ENCODE measurements at regions not wholly inside any gene's neighbourhood (a gene's known extent, or its start where the extent isn't known, plus 50 kb on each side); places are given as distances from the start of the nearest gene placed in this dataset.

GRCh38 chr2:138874251-138874650 lies 94.1 kb upstream of the NXPH2 start:
- TF ChIP-seq CTCF (IDR thresholded peaks at IDR 0.05; ENCODE audit: poor library complexity, severe bottlenecking) = no peak
- TF ChIP-seq POLR2AphosphoS5 (IDR thresholded peaks at IDR 0.05) = no peak
- TF ChIP-seq RAD21 (conservative IDR thresholded peaks at IDR 0.05) = no peak
- no peak for TF ChIP-seq EZH2 (IDR thresholded peaks at IDR 0.05; ENCODE audit: borderline replicate concordance, insufficient read depth, low read length, poor library complexity, severe bottlenecking)
